Gastrocnemius medialis (tissue), 4 donors: ENCODE measurements at regions not wholly inside any gene's neighbourhood (a gene's known extent, or its start where the extent isn't known, plus 50 kb on each side); places are given as distances from the start of the nearest gene placed in this dataset.
"Not testable (repeated sequence)": the region's sequence is repeated elsewhere in the genome, so short reads cannot be mapped to it uniquely, and the experiment has no call there.

Experiments
- ATAC-seq, 2 donors: fragments of 150-250 bp; one replicate each; pipeline ENCODE4 v1.9.1; 2016
- DNase-seq, 2 donors: peaks; one replicate each; pipeline ENCODE4 v3.0.0-alpha.2; 2019
- H3K27ac ChIP-seq, 4 donors: fragments of 200-600 bp; sonication (generic); 1 replicate in 1 of 4; 2 replicates in 3 of 4; pipeline ENCODE4 v1.5.1; 2016 to 2018; ENCODE audit warnings: mild to moderate bottlenecking in 2 of 4, moderate library complexity in 1 of 4
- H3K27me3 ChIP-seq, 3 donors: fragments of 200-600 bp; sonication (generic) in 2 of 3; 1 replicate in 1 of 3; 2 replicates in 2 of 3; pipeline versions ENCODE4 v1.5.1 to v1.6.0; 2016 to 2019; ENCODE audit warnings: mild to moderate bottlenecking in 1 of 3, moderate library complexity in 1 of 3
- H3K36me3 ChIP-seq, 2 donors: fragments of 200-600 bp; sonication (generic) in 1 of 2; one replicate each; pipeline ENCODE4 v1.5.1; 2017 to 2018
- H3K4me1 ChIP-seq, 2 donors: fragments of 200-600 bp; sonication (generic) in 1 of 2; one replicate each; pipeline ENCODE4 v1.5.1; 2016 to 2017; ENCODE audit warnings: mild to moderate bottlenecking in 2 of 2
- H3K4me3 ChIP-seq, 4 donors: fragments of 200-600 bp; sonication (generic) in 3 of 4; 1 replicate in 1 of 4; 2 replicates in 3 of 4; pipeline ENCODE4 v1.5.1; 2016 to 2019; ENCODE audit warnings: mild to moderate bottlenecking in 2 of 4
- H3K9me3 ChIP-seq, 3 donors: fragments of 200-600 bp; sonication (generic) in 2 of 3; 1 replicate in 1 of 3; 2 replicates in 2 of 3; pipeline ENCODE4 v1.5.1; 2016 to 2019
- POLR2A ChIP-seq, 2 donors: fragments of 450-650 bp; IDR thresholded peaks; one replicate each; pipeline ENCODE4 v1.6.1; 2017; ENCODE audit warnings: antibody characterized with exemption in 2 of 2, mild to moderate bottlenecking in 2 of 2, moderate library complexity in 2 of 2
- in situ Hi-C, 4 donors: fragments of 200-750 bp; cut with MboI; loops; one replicate each; pipeline versions ENCODE4 v1.15.0 to v1.8.0; 2017; ENCODE audit warnings: low sequenced_read_pairs in 4 of 4
- intact Hi-C: fragments of 100-400 bp; cut with DNase I; formaldehyde crosslinking; loops from one replicate; pipeline ENCODE4 v1.15.1; 2023; ENCODE audit warnings: low total_unique reads
- TF ChIP-seq, protein P1 (sequence below), 5 experiments: fragments of 450-650 bp in 3 of 5; fragments of 200-600 bp in 2 of 5; sonication (generic) in 2 of 5; IDR thresholded peaks in 4 of 5; conservative IDR thresholded peaks in 1 of 5; 1 replicate in 4 of 5; 2 replicates in 1 of 5; pipeline ENCODE4 v1.5.1; 2016 to 2019; ENCODE audit warnings: antibody characterized with exemption in 5 of 5, mild to moderate bottlenecking in 3 of 5, moderate library complexity in 3 of 5

- Histone ChIP-seq H3K9me3 (no peaks in the 10 kb centered on the region), H3K27me3 (no peaks in the 10 kb centered on the region), H3K4me3 (no peak overlapping the region), H3K27ac (no peak overlapping the region), H3K36me3 (no peaks in the 10 kb centered on the region), H3K4me1 (no peaks in the 10 kb centered on the region)
- TF ChIP-seq, protein P1, sequence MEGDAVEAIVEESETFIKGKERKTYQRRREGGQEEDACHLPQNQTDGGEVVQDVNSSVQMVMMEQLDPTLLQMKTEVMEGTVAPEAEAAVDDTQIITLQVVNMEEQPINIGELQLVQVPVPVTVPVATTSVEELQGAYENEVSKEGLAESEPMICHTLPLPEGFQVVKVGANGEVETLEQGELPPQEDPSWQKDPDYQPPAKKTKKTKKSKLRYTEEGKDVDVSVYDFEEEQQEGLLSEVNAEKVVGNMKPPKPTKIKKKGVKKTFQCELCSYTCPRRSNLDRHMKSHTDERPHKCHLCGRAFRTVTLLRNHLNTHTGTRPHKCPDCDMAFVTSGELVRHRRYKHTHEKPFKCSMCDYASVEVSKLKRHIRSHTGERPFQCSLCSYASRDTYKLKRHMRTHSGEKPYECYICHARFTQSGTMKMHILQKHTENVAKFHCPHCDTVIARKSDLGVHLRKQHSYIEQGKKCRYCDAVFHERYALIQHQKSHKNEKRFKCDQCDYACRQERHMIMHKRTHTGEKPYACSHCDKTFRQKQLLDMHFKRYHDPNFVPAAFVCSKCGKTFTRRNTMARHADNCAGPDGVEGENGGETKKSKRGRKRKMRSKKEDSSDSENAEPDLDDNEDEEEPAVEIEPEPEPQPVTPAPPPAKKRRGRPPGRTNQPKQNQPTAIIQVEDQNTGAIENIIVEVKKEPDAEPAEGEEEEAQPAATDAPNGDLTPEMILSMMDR (IDR thresholded peaks at IDR 0.05 in 4 of 5, conservative IDR thresholded peaks at IDR 0.05 in 1 of 5), result no peak
- no peak for TF ChIP-seq POLR2A (IDR thresholded peaks at IDR 0.05)
- in situ Hi-C loops, result no loop called here
- no peak for ATAC-seq
- intact Hi-C loops, result no loop called here
- no peak for DNase-seq
Measured at GRCh38 chr1:60875138-60875537, 207.2 kb upstream of the NFIA start.

- no peaks in the 10 kb centered on the region for H3K9me3 ChIP-seq
- ATAC-seq (peak; percentile 62 to 70), DNase-seq (peak in 1 of 2 donors; percentile 21)
- TF ChIP-seq, protein P1 (IDR thresholded peaks at IDR 0.05 in 4 of 5, conservative IDR thresholded peaks at IDR 0.05 in 1 of 5), result no peak
- no peak for TF ChIP-seq POLR2A (IDR thresholded peaks at IDR 0.05)
- no peak overlapping the region for H3K27ac ChIP-seq
- no peaks in the 10 kb centered on the region for H3K27me3 ChIP-seq
- intact Hi-C loops, result no loop called here
- no peak overlapping the region for H3K4me3 ChIP-seq
- H3K4me1 ChIP-seq, result no peaks in the 10 kb centered on the region
- in situ Hi-C loops, result loop anchor here in 1 of 4 donors (25.0 kb wide), 2 partner anchors 463 to 588 kb away; no protein-coding TSS in a partner anchor
- no peaks in the 10 kb centered on the region for H3K36me3 ChIP-seq
Measured at GRCh38 chr1:60874718-60875117, 207.6 kb upstream of the NFIA start.

GRCh38 chr1:60873396-60873795 is 209.0 kb upstream of the NFIA start:
- H3K4me1 ChIP-seq, DNase-seq, ATAC-seq, H3K27me3 ChIP-seq, intact Hi-C loops, H3K4me3 ChIP-seq, H3K9me3 ChIP-seq, H3K27ac ChIP-seq, H3K36me3 ChIP-seq: not testable (repeated sequence)
- in situ Hi-C loops, result loop anchor here in 1 of 4 donors (25.0 kb wide), 2 partner anchors 464 to 589 kb away; no protein-coding TSS in a partner anchor

DNA sequence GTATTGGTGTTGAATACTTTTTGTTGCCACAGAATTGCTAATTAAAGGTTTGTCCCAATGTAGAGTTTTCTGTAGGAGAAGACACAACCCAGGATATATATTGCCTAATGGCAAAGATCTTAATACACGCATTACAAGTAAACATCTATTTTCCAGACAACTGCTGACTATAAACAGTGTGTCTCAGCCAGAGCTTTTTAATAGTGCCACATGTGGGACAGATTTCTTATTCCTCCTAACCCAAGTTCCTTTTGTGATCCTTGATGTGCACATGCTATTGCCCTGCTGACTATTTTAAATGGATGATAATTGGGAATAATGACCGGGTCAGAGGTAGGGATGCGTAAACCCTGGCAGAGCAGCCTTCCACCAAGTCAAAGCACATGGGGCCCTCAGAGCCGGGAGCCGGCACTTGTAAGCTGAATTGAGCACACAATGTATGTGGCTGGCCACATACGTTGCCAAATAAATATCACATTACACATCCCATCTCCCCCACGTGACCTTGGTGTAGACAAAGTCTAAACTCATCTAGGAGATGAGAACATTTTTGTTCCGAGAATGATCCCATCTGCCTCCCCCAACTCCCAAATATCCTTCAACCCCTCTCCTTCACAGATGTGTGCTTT is 209.8 kb upstream of the NFIA start:
- ATAC-seq (no peak), DNase-seq (no peak)
- no peak for TF ChIP-seq POLR2A (IDR thresholded peaks at IDR 0.05)
- TF ChIP-seq, protein P1 (IDR thresholded peaks at IDR 0.05 in 4 of 5, conservative IDR thresholded peaks at IDR 0.05 in 1 of 5), result no peak
- Histone ChIP-seq H3K27me3 (no peaks in the 10 kb centered on the region), H3K4me3 (no peak overlapping the region), H3K4me1 (peaks cover under 1 to 3% of the 10 kb centered on the region in 2 donors), H3K9me3 (no peaks in the 10 kb centered on the region), H3K27ac (no peak overlapping the region), H3K36me3 (no peaks in the 10 kb centered on the region)
- in situ Hi-C loops, result loop anchor here in 1 of 4 donors (25.0 kb wide), 2 partner anchors 465 to 590 kb away; no protein-coding TSS in a partner anchor
- intact Hi-C loops, result no loop called here

DNA sequence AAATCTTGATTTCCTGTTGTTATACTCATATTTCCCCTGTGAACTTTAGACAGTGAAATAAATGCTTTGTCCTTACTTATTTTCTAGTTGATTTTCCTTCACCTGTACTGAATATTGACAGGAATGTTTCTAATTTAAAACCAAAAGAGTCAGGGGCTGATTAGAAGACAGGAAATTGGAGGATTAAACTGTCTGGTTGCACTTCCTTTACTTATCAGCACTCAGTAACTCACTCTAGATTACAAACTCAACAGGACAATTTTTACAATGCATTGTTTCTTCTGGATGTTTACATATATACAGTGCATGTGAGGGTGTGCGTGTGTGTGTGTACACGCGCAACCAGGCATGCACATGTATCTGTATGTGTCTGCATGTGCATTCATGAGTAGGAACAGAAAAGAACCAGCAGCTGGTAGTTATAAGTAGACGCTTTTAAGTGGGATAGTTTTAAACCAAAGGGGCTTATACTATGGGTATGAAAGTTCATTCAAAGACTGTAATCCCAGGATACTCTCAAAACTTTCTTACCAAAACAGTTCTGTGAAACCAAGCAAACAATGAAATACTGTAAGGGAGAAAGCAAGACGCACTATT is 212.0 kb upstream of the NFIA start:
- no peaks in the 10 kb centered on the region for H3K9me3 ChIP-seq

More for the DNA sequence above, 212.0 kb upstream of the NFIA start:
- H3K4me3 ChIP-seq, result no peak overlapping the region
- H3K27me3 ChIP-seq, result peaks cover 0 to 11% (median 6%) of the 10 kb centered on the region in 3 donors
- DNase-seq (no peak), ATAC-seq (no peak)
- peaks cover 3 to 10% of the 10 kb centered on the region in 2 donors for H3K4me1 ChIP-seq
- TF ChIP-seq, protein P1 (IDR thresholded peaks at IDR 0.05 in 4 of 5, conservative IDR thresholded peaks at IDR 0.05 in 1 of 5), result no peak
- TF ChIP-seq POLR2A (IDR thresholded peaks at IDR 0.05), result no peak
- no peaks in the 10 kb centered on the region for H3K36me3 ChIP-seq
- no peak overlapping the region for H3K27ac ChIP-seq
- intact Hi-C loops (no loop called here), in situ Hi-C loops (loop anchor here in 1 of 4 donors (25.0 kb wide), 2 partner anchors 467 to 592 kb away; no protein-coding TSS in a partner anchor)
